Mesothelial cell of epicardium (in vitro differentiated cells): ENCODE measurements at regions not wholly inside any gene's neighbourhood (a gene's known extent, or its start where the extent isn't known, plus 50 kb on each side); places are given as distances from the start of the nearest gene placed in this dataset.
A peak's percentile ranks its signal among the peaks of the same experiment; 100 is the strongest.

Source experiments
- DNase-seq, 2 experiments: peaks; one replicate each; pipeline ENCODE4 v3.0.0; 2021; ENCODE audit warnings: low spot score in 2 of 2; ENCODE audit not compliant: unreplicated experiment in 2 of 2
- H3K27ac Mint-ChIP-seq: 2 replicates; pipeline ENCODE4 v1.8.0; 2021; ENCODE audit warnings: mixed read lengths
- H3K27me3 Mint-ChIP-seq: 2 replicates; pipeline ENCODE4 v1.8.0; 2021; ENCODE audit warnings: low read depth, mixed read lengths
- H3K36me3 Mint-ChIP-seq: 2 replicates; pipeline ENCODE4 v1.8.0; 2021; ENCODE audit warnings: mixed read lengths
- H3K4me1 Mint-ChIP-seq: 2 replicates; pipeline ENCODE4 v1.8.0; 2021; ENCODE audit warnings: mixed read lengths
- H3K4me3 Mint-ChIP-seq: 2 replicates; pipeline ENCODE4 v1.8.0; 2021; ENCODE audit warnings: mild to moderate bottlenecking, moderate library complexity, mixed read lengths
- H3K9me3 Mint-ChIP-seq: 2 replicates; pipeline ENCODE4 v1.8.0; 2021; ENCODE audit warnings: mixed read lengths
- TF ChIP-seq, protein P1 (sequence below): fragments of 200-600 bp; sonication (generic); IDR thresholded peaks from one replicate; pipeline ENCODE4 v1.5.0; 2021; ENCODE audit warnings: antibody characterized with exemption; ENCODE audit not compliant: unreplicated experiment

DNA sequence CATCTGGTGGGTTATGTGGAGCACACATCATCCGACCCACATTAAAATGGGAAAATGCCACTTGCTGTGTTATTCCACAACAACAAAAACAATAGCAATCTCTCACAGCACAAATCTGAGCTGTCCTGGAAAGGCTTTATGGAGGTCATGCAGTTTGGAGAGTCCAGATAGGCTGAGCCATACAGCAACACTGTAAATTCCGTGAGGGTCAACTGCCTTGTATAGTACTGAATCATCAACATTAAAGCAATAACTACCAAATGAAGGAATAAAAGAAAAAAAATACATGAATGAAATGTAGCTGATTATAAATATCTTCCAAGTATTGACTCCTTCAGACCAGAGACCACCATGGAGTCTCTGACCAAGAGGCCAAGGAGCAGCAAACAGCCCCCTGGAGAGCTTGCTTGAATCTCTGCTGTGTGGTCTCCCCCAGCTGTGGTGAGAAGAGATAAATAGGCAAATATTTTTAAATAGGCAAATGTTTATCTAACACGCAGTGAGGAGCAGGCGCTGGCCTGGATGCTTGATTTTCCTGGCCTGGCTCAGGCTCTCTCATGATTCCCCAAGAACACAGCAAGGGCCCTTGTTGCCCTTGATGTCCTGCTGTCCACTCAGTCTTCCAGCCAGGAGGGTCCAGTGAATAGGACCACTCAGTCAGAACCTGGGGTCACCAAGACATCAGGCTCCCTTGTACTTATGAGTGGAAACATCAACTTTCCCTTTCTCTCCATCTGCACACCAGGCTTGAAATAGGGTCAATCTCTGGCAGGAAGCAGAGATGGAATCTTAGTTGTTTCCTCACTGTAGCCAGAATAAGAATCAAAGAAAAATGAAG is 1021.3 kb downstream of the XPNPEP1 start:
- peaks cover 1% of the 10 kb centered on the region for H3K27me3 Mint-ChIP-seq
- no peak overlapping the region for H3K4me3 Mint-ChIP-seq
- TF ChIP-seq, protein P1, sequence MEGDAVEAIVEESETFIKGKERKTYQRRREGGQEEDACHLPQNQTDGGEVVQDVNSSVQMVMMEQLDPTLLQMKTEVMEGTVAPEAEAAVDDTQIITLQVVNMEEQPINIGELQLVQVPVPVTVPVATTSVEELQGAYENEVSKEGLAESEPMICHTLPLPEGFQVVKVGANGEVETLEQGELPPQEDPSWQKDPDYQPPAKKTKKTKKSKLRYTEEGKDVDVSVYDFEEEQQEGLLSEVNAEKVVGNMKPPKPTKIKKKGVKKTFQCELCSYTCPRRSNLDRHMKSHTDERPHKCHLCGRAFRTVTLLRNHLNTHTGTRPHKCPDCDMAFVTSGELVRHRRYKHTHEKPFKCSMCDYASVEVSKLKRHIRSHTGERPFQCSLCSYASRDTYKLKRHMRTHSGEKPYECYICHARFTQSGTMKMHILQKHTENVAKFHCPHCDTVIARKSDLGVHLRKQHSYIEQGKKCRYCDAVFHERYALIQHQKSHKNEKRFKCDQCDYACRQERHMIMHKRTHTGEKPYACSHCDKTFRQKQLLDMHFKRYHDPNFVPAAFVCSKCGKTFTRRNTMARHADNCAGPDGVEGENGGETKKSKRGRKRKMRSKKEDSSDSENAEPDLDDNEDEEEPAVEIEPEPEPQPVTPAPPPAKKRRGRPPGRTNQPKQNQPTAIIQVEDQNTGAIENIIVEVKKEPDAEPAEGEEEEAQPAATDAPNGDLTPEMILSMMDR, result no peak
- no peak for DNase-seq
- no peaks in the 10 kb centered on the region for H3K36me3 Mint-ChIP-seq
- no peak overlapping the region for H3K27ac Mint-ChIP-seq
- H3K4me1 Mint-ChIP-seq, result peaks cover 58% of the 10 kb centered on the region
- no peaks in the 10 kb centered on the region for H3K9me3 Mint-ChIP-seq

DNA sequence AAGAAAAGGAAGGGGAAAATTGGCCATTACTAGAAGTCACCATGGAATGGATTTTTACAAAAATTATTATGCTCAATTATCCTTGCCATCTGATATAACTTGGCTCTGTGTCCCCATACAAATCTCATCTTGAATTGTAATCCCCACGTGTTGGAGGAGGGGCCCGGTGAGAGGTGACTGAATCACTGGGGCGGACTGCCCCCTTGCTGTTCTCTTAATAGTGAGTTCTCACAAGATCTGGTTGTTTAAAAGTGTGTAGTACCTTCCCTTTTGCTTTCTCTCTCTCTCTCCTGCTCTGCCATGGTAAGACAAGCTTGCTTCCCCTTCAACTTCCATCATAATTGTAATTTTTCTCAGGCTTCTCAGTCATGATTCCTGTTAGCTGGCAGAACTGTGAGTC is 1023.6 kb downstream of the XPNPEP1 start:
- H3K4me3 Mint-ChIP-seq, result no peak overlapping the region
- DNase-seq, result no peak
- no peaks in the 10 kb centered on the region for H3K9me3 Mint-ChIP-seq
- H3K4me1 Mint-ChIP-seq, result peaks cover 47% of the 10 kb centered on the region
- H3K27ac Mint-ChIP-seq, result no peak overlapping the region
- H3K27me3 Mint-ChIP-seq, result no peaks in the 10 kb centered on the region
- no peaks in the 10 kb centered on the region for H3K36me3 Mint-ChIP-seq
- TF ChIP-seq, protein P1, result no peak

DNA sequence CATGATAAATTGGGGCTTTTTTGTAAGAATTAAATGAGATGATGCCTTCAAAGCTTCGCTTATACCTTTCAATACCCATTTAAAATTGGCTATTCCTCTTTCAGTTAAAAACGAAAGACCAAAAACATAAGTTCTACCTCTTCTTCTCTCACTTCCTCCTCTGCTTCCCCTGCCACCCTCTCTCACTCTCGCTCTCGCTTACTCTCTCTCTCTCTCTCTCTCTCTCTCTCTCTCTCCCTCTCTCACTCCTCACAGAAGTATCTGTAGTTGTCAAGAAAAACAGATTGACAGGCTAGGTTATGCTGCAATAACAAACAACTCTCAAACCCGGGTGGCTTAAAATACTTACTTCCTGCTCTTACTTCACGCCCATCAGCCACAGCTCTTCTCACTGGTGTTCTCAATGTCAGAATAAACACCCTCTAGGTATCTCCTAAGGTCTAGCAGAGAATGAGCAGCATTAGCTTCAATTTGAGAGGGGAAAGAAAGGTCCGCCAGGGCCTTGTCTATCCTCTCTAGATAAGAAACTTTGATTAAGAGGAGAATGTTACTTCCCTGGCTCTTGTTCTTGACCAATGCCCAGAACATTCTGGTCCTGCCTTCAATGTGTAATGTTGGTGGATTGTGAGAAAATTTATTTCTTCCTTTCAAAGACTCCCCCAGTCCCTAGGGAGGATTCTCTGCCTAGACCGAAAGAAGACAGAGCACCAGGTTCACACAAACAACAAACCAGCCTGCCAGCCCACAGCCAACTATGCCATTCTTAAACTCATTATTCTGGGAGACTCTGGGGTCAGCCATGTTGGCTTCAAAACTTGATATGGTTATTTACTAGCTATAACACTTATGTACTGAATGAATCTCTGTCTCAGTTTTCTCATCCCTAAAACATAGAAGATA is 1028.7 kb downstream of the XPNPEP1 start:
- H3K27me3 Mint-ChIP-seq, result no peaks in the 10 kb centered on the region
- no peak overlapping the region for H3K27ac Mint-ChIP-seq
- no peak overlapping the region for H3K4me3 Mint-ChIP-seq
- peaks cover 4% of the 10 kb centered on the region for H3K9me3 Mint-ChIP-seq
- peaks cover 7% of the 10 kb centered on the region for H3K4me1 Mint-ChIP-seq
- TF ChIP-seq, protein P1, result no peak
- H3K36me3 Mint-ChIP-seq, result no peaks in the 10 kb centered on the region
- DNase-seq, result no peak

DNA sequence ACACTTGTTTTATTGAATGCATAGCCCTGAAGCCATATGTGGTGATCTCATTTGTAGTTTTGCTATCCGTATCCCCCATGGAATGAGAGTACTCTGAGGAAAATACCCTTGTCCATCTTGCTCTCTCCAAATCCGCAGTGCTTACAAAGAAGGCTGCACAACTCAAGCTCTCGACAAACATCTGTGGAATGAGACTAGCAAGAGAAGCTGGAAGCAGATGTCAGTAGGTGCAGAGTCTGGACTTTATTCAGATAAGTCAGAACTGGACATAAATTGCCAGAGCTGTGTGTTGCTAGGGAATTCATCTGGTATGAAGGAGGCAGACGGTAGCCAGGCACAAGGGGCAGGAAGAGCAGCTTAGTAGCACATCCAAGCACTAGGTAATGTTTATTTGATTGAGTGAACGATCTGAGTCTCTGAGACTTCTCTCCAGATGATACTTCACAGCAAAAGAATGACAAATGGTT is 1046.2 kb downstream of the XPNPEP1 start:
- Mint-ChIP-seq H3K4me1 (peaks cover 32% of the 10 kb centered on the region), H3K27ac (peak overlapping the region; percentile 30), H3K4me3 (no peak overlapping the region), H3K9me3 (no peaks in the 10 kb centered on the region), H3K36me3 (no peaks in the 10 kb centered on the region), H3K27me3 (no peaks in the 10 kb centered on the region)
- no peak for DNase-seq
- TF ChIP-seq, protein P1, result no peak

DNA sequence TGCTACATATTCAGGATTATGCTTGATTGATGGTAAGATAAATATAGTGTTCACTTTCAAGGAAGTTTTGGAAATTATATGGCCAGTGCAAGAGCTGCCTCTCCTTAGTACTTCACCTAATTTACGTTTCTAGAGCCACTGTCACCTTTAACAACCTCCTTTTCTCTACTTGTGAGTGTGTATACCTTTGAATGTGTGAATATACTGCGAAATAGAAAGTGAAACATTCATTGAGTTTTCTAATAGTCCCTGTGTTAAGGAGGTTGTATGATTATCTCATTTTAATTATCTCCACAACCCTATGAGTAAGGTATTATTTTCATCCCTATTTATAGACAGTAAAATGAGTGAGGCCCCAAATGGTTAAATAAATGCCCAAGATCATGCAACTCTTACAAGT is 1050.5 kb downstream of the XPNPEP1 start:
- peaks cover 32% of the 10 kb centered on the region for H3K4me1 Mint-ChIP-seq
- TF ChIP-seq, protein P1, result no peak
- H3K9me3 Mint-ChIP-seq, result no peaks in the 10 kb centered on the region
- no peaks in the 10 kb centered on the region for H3K36me3 Mint-ChIP-seq
- no peak for DNase-seq
- H3K27me3 Mint-ChIP-seq, result peaks cover 1% of the 10 kb centered on the region
- no peak overlapping the region for H3K4me3 Mint-ChIP-seq
- H3K27ac Mint-ChIP-seq, result no peak overlapping the region
